CD14-positive monocyte (primary cell): ENCODE measurements at regions not wholly inside any gene's neighbourhood (a gene's known extent, or its start where the extent isn't known, plus 50 kb on each side); places are given as distances from the start of the nearest gene placed in this dataset.

Experiments
- DNase-seq, 3 donors: peaks; one replicate each; pipeline ENCODE4 v3.0.0-alpha.2; 2011 to 2022
- H2AFZ ChIP-seq: 2 replicates; pipeline ENCODE4 v1.6.0; 2012; ENCODE audit warnings: mild to moderate bottlenecking, low read depth, low read length, inconsistent platforms; ENCODE audit not compliant: insufficient read depth, poor library complexity, severe bottlenecking
- H3K27ac ChIP-seq, 2 donors: 1 replicate in 1 of 2; 2 replicates in 1 of 2; pipeline ENCODE4 v1.5.1; 2012 to 2013; ENCODE audit warnings: low read length in 2 of 2, control low read depth in 1 of 2, inconsistent platforms in 1 of 2, low read depth in 1 of 2, mild to moderate bottlenecking in 1 of 2
- H3K27me3 ChIP-seq, 2 donors: one replicate each; pipeline versions ENCODE4 v1.6.0 to v1.6.1; 2011 to 2013; ENCODE audit warnings: low read length in 2 of 2; ENCODE audit not compliant: control insufficient read depth in 2 of 2, insufficient read depth in 2 of 2
- H3K36me3 ChIP-seq, 2 donors: replicated peaks in 1 of 2; 1 replicate in 1 of 2; 2 replicates in 1 of 2; pipeline versions ENCODE4 v1.5.1 to v1.6.1; 2012 to 2013; ENCODE audit warnings: low read length in 2 of 2, control low read depth in 1 of 2, inconsistent platforms in 1 of 2, mild to moderate bottlenecking in 1 of 2; ENCODE audit not compliant: insufficient read depth in 2 of 2, control insufficient read depth in 1 of 2
- H3K4me1 ChIP-seq, 2 donors: 1 replicate in 1 of 2; 2 replicates in 1 of 2; pipeline versions ENCODE4 v1.5.1 to v1.6.1; 2012 to 2013; ENCODE audit warnings: low read length in 2 of 2, control low read depth in 1 of 2, inconsistent platforms in 1 of 2, mild to moderate bottlenecking in 1 of 2, moderate library complexity in 1 of 2; ENCODE audit not compliant: insufficient read depth in 2 of 2, control insufficient read depth in 1 of 2
- H3K4me2 ChIP-seq: replicated peaks from 2 replicates; pipeline ENCODE3; 2012; ENCODE audit warnings: low read length, moderate library complexity, mild to moderate bottlenecking; ENCODE audit not compliant: poor library complexity, severe bottlenecking; ENCODE audit errors: extremely low read depth
- H3K4me3 ChIP-seq, 3 experiments: fragments of 200-600 bp in 1 of 3; sonication (generic) in 1 of 3; replicated peaks in 1 of 3; 1 replicate in 2 of 3; 2 replicates in 1 of 3; pipeline ENCODE4 v1.5.1; 2011 to 2013; ENCODE audit warnings: low read length in 3 of 3, mild to moderate bottlenecking in 3 of 3, control low read depth in 2 of 3, low read depth in 2 of 3, inconsistent platforms in 1 of 3, moderate library complexity in 1 of 3
- H3K79me2 ChIP-seq: 2 replicates; pipeline ENCODE4 v1.6.0; 2012; ENCODE audit warnings: mild to moderate bottlenecking, control low read depth, inconsistent platforms, low read length, moderate library complexity; ENCODE audit not compliant: insufficient read depth
- H3K9ac ChIP-seq: 2 replicates; pipeline ENCODE4 v1.6.0; 2017; ENCODE audit warnings: low read length, mild to moderate bottlenecking; ENCODE audit not compliant: insufficient read depth, poor library complexity, severe bottlenecking
- H3K9me3 ChIP-seq, 2 donors: replicated peaks in 1 of 2; 1 replicate in 1 of 2; 2 replicates in 1 of 2; pipeline versions ENCODE4 v1.5.1 to v1.6.1; 2012 to 2013; ENCODE audit warnings: low read length in 2 of 2, control low read depth in 1 of 2; ENCODE audit not compliant: control insufficient read depth in 1 of 2, insufficient read depth in 1 of 2
- H4K20me1 ChIP-seq: 2 replicates; pipeline ENCODE4 v1.6.0; 2012; ENCODE audit warnings: mild to moderate bottlenecking, low read length, control low read depth, moderate library complexity; ENCODE audit not compliant: insufficient read depth
- H3K27ac Mint-ChIP-seq, 7 donors: one replicate each; pipeline ENCODE4 v1.8.0; 2020; ENCODE audit warnings: mild to moderate bottlenecking in 7 of 7, mixed read lengths in 7 of 7, moderate library complexity in 6 of 7, inconsistent platforms in 2 of 7
- H3K27me3 Mint-ChIP-seq, 3 donors: one replicate each; pipeline ENCODE4 v1.8.0; 2021 to 2022; ENCODE audit warnings: low read depth in 3 of 3, mild to moderate bottlenecking in 3 of 3, mixed read lengths in 3 of 3, moderate library complexity in 3 of 3, inconsistent platforms in 1 of 3
- H3K36me3 Mint-ChIP-seq, 2 donors: one replicate each; pipeline ENCODE4 v1.8.0; 2020; ENCODE audit warnings: mixed read lengths in 2 of 2, inconsistent platforms in 1 of 2, mild to moderate bottlenecking in 1 of 2
- H3K4me1 Mint-ChIP-seq: one replicate; pipeline ENCODE4 v1.8.0; 2020; ENCODE audit warnings: mild to moderate bottlenecking, mixed read lengths
- H3K4me3 Mint-ChIP-seq, 2 donors: one replicate each; pipeline ENCODE4 v1.8.0; 2020; ENCODE audit warnings: mild to moderate bottlenecking in 2 of 2, mixed read lengths in 2 of 2, moderate library complexity in 1 of 2
- H3K9me3 Mint-ChIP-seq, 7 donors: one replicate each; pipeline ENCODE4 v1.8.0; 2020 to 2022; ENCODE audit warnings: mixed read lengths in 7 of 7, mild to moderate bottlenecking in 6 of 7, moderate library complexity in 6 of 7, inconsistent platforms in 2 of 7
- WGBS: methylation state at CpG from one replicate; pipeline ENCODE4 v1.1.5; 2013; ENCODE audit warnings: missing lambda C conversion rate; ENCODE audit not compliant: insufficient coverage; 5-methylcytosine and 5-hydroxymethylcytosine counted together
- intact Hi-C, 2 donors: fragments of 100-400 bp; cut with micrococcal nuclease; formaldehyde crosslinking; loops; one replicate each; pipeline versions ENCODE4 v1.15.0 to v1.15.1; 2023
- TF ChIP-seq, protein P1 (sequence below): fragments of 200-600 bp; IDR thresholded peaks from one replicate; pipeline ENCODE4 v1.8.0; 2022; ENCODE audit warnings: antibody characterized with exemption, mild to moderate bottlenecking

- intact Hi-C loops = no loop called here
- H3K4me1 Mint-ChIP-seq = no peaks in the 10 kb centered on the region
- H3K4me3 Mint-ChIP-seq = no peak overlapping the region
- DNase-seq = no peak
- no peaks in the 10 kb centered on the region for H3K79me2 ChIP-seq
- no peak overlapping the region for H3K4me2 ChIP-seq
- TF ChIP-seq, protein P1, sequence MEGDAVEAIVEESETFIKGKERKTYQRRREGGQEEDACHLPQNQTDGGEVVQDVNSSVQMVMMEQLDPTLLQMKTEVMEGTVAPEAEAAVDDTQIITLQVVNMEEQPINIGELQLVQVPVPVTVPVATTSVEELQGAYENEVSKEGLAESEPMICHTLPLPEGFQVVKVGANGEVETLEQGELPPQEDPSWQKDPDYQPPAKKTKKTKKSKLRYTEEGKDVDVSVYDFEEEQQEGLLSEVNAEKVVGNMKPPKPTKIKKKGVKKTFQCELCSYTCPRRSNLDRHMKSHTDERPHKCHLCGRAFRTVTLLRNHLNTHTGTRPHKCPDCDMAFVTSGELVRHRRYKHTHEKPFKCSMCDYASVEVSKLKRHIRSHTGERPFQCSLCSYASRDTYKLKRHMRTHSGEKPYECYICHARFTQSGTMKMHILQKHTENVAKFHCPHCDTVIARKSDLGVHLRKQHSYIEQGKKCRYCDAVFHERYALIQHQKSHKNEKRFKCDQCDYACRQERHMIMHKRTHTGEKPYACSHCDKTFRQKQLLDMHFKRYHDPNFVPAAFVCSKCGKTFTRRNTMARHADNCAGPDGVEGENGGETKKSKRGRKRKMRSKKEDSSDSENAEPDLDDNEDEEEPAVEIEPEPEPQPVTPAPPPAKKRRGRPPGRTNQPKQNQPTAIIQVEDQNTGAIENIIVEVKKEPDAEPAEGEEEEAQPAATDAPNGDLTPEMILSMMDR = no peak
- no peak overlapping the region for H3K9ac ChIP-seq
- no peak overlapping the region for H3K27ac ChIP-seq
- no peaks in the 10 kb centered on the region for H3K27me3 ChIP-seq
- H3K4me1 ChIP-seq = no peaks in the 10 kb centered on the region
- peaks cover 2 to 5% (median 4%) of the 10 kb centered on the region in 3 donors for H3K27me3 Mint-ChIP-seq
- no peaks in the 10 kb centered on the region for H3K36me3 Mint-ChIP-seq
- no peaks in the 10 kb centered on the region for H3K9me3 ChIP-seq
- H3K4me3 ChIP-seq = no peak overlapping the region
- H3K27ac Mint-ChIP-seq = no peak overlapping the region
- H2AFZ ChIP-seq = no peak overlapping the region
- H3K36me3 ChIP-seq = no peaks in the 10 kb centered on the region
- no peaks in the 10 kb centered on the region for H4K20me1 ChIP-seq
- H3K9me3 Mint-ChIP-seq = no peaks in the 10 kb centered on the region
- 33% methylated on average over 3 of the region's 6 CpGs for WGBS
Observed at GRCh38 chr16:76656994-76657393, 379.8 kb downstream of the CNTNAP4 start.

GRCh38 chr16:76661691-76662235, 384.6 kb downstream of the CNTNAP4 start:
- Histone ChIP-seq H3K27me3 (no peaks in the 10 kb centered on the region), H3K4me1 (no peaks in the 10 kb centered on the region), H3K4me2 (no peak overlapping the region), H3K9me3 (no peaks in the 10 kb centered on the region), H2AFZ (no peak overlapping the region), H3K27ac (no peak overlapping the region), H3K36me3 (no peaks in the 10 kb centered on the region), H3K9ac (no peak overlapping the region), H4K20me1 (no peaks in the 10 kb centered on the region), H3K79me2 (no peaks in the 10 kb centered on the region), H3K4me3 (no peak overlapping the region)
- Mint-ChIP-seq H3K36me3 (no peaks in the 10 kb centered on the region), H3K27ac (no peak overlapping the region), H3K9me3 (no peaks in the 10 kb centered on the region), H3K4me1 (no peaks in the 10 kb centered on the region), H3K4me3 (no peak overlapping the region), H3K27me3 (peaks cover 1 to 2% (median 2%) of the 10 kb centered on the region in 3 donors)
- TF ChIP-seq, protein P1 = no peak
- intact Hi-C loops = no loop called here
- no peak for DNase-seq
- 80% methylated on average over 1 of the region's 3 CpGs for WGBS
